Non-pigmented ciliary epithelial cell (primary cell): ENCODE measurements at regions not wholly inside any gene's neighbourhood (a gene's known extent, or its start where the extent isn't known, plus 50 kb on each side); places are given as distances from the start of the nearest gene placed in this dataset.

ENCODE experiments used
- DNase-seq: peaks from one replicate; pipeline ENCODE4 v3.0.0-alpha.2; 2010; ENCODE audit warnings: low read depth

GRCh38 chr6:170160628-170161611, 130.0 kb downstream of the DLL1 start:
- DNase-seq, result no peak

GRCh38 chr6:170160031-170160627, 130.7 kb downstream of the DLL1 start:
- no peak for DNase-seq

GRCh38 chr6:170159022-170159965, 131.6 kb downstream of the DLL1 start:
- no peak for DNase-seq

GRCh38 chr6:170158296-170159021, 132.4 kb downstream of the DLL1 start:
- no peak for DNase-seq

GRCh38 chr6:170157567-170158218, 133.2 kb downstream of the DLL1 start:
- no peak for DNase-seq

- no peak for DNase-seq
Observed at GRCh38 chr6:170156448-170157375, 134.2 kb downstream of the DLL1 start.

GRCh38 chr6:170155464-170156196, 135.2 kb downstream of the DLL1 start:
- DNase-seq, result no peak

- DNase-seq, result no peak
Observed at GRCh38 chr6:170153436-170154319, 137.2 kb downstream of the DLL1 start.

- peak; percentile 37 for DNase-seq
Observed at GRCh38 chr6:170152989-170153388, 137.9 kb downstream of the DLL1 start.

- DNase-seq, result no peak
Observed at GRCh38 chr6:170152124-170152926, 138.6 kb downstream of the DLL1 start.

- DNase-seq, result no peak
Observed at GRCh38 chr6:170151804-170152123, 139.1 kb downstream of the DLL1 start.

GRCh38 chr6:170151321-170151771, 139.5 kb downstream of the DLL1 start:
- DNase-seq, result no peak

GRCh38 chr6:170150590-170150945, 140.3 kb downstream of the DLL1 start:
- no peak for DNase-seq

GRCh38 chr6:170149681-170150589, 140.9 kb downstream of the DLL1 start:
- DNase-seq, result no peak

GRCh38 chr6:170148709-170149470, 142.0 kb downstream of the DLL1 start:
- no peak for DNase-seq
